ENCODE measurements at regions not wholly inside any gene's neighbourhood (a gene's known extent, or its start where the extent isn't known, plus 50 kb on each side); places are given as distances from the start of the nearest gene placed in this dataset.
A peak's percentile ranks its signal among the peaks of the same experiment; 100 is the strongest.

GRCh38 chr4:117692538-117692937, 341.7 kb upstream of the NDST3 start:
- no peak overlapping the region for H3K27ac Mint-ChIP-seq
- no peak for DNase-seq (ENCODE audit: low spot score, unreplicated experiment)
- peaks cover 1% of the 10 kb centered on the region for H3K4me1 Mint-ChIP-seq (ENCODE audit: low read depth)
- H3K4me3 Mint-ChIP-seq (ENCODE audit: low read depth): no peak overlapping the region
- H3K27me3 Mint-ChIP-seq: no peaks in the 10 kb centered on the region
- no peaks in the 10 kb centered on the region for H3K36me3 Mint-ChIP-seq (ENCODE audit: insufficient read depth)
- H3K9me3 Mint-ChIP-seq (ENCODE audit: low read depth): no peaks in the 10 kb centered on the region
- TF ChIP-seq, protein P1, sequence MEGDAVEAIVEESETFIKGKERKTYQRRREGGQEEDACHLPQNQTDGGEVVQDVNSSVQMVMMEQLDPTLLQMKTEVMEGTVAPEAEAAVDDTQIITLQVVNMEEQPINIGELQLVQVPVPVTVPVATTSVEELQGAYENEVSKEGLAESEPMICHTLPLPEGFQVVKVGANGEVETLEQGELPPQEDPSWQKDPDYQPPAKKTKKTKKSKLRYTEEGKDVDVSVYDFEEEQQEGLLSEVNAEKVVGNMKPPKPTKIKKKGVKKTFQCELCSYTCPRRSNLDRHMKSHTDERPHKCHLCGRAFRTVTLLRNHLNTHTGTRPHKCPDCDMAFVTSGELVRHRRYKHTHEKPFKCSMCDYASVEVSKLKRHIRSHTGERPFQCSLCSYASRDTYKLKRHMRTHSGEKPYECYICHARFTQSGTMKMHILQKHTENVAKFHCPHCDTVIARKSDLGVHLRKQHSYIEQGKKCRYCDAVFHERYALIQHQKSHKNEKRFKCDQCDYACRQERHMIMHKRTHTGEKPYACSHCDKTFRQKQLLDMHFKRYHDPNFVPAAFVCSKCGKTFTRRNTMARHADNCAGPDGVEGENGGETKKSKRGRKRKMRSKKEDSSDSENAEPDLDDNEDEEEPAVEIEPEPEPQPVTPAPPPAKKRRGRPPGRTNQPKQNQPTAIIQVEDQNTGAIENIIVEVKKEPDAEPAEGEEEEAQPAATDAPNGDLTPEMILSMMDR (IDR thresholded peaks at IDR 0.05; ENCODE audit: unreplicated experiment): peak; percentile 15

GRCh38 chr4:117699595-117699994, 334.7 kb upstream of the NDST3 start:
- no peaks in the 10 kb centered on the region for H3K27me3 Mint-ChIP-seq
- DNase-seq (ENCODE audit: low spot score, unreplicated experiment): no peak
- no peak overlapping the region for H3K27ac Mint-ChIP-seq

GRCh38 chr4:117700111-117700892, 334.0 kb upstream of the NDST3 start:
- no peaks in the 10 kb centered on the region for H3K36me3 Mint-ChIP-seq (ENCODE audit: insufficient read depth)
- TF ChIP-seq, protein P1 (IDR thresholded peaks at IDR 0.05; ENCODE audit: unreplicated experiment): peak; percentile 41
- H3K27ac Mint-ChIP-seq: no peak overlapping the region
- peaks cover 6% of the 10 kb centered on the region for H3K4me1 Mint-ChIP-seq (ENCODE audit: low read depth)
- H3K4me3 Mint-ChIP-seq (ENCODE audit: low read depth): no peak overlapping the region
- no peak for DNase-seq (ENCODE audit: low spot score, unreplicated experiment)
- no peaks in the 10 kb centered on the region for H3K27me3 Mint-ChIP-seq
- H3K9me3 Mint-ChIP-seq (ENCODE audit: low read depth): peaks cover 4% of the 10 kb centered on the region

More at GRCh38 chr4:117699595-117699994, 334.7 kb upstream of the NDST3 start:
- H3K4me1 Mint-ChIP-seq (ENCODE audit: low read depth): peaks cover 6% of the 10 kb centered on the region
- H3K4me3 Mint-ChIP-seq (ENCODE audit: low read depth): no peak overlapping the region
- peaks cover 3% of the 10 kb centered on the region for H3K9me3 Mint-ChIP-seq (ENCODE audit: low read depth)
- TF ChIP-seq, protein P1 (IDR thresholded peaks at IDR 0.05; ENCODE audit: unreplicated experiment): no peak
- no peaks in the 10 kb centered on the region for H3K36me3 Mint-ChIP-seq (ENCODE audit: insufficient read depth)

DNA sequence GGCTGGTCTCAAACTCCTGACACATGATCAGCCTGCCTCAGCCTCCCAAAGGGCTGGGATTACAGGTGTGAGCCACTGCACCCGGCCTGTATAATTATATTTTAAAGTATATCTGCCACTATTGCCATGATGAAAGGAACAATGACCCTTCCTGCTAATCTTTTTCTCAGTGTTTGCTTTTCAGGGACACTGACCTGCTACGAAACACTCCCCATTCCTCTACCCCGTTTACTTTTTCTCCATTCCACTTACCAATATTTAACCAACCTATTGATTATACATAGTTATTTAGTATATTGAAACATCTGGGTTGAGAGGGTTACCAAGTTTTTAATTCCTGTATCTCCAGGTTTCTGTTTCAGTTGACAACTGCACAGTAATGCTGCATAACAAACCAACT, 331.9 kb upstream of the NDST3 start:
- Mint-ChIP-seq H3K27ac (no peak overlapping the region), H3K27me3 (no peaks in the 10 kb centered on the region), H3K36me3 (ENCODE audit: insufficient read depth) (no peaks in the 10 kb centered on the region), H3K4me3 (ENCODE audit: low read depth) (no peak overlapping the region), H3K4me1 (ENCODE audit: low read depth) (peaks cover 5% of the 10 kb centered on the region), H3K9me3 (ENCODE audit: low read depth) (peaks cover 4% of the 10 kb centered on the region)
- DNase-seq (ENCODE audit: low spot score, unreplicated experiment): no peak
- TF ChIP-seq, protein P1 (IDR thresholded peaks at IDR 0.05; ENCODE audit: unreplicated experiment): no peak

DNA sequence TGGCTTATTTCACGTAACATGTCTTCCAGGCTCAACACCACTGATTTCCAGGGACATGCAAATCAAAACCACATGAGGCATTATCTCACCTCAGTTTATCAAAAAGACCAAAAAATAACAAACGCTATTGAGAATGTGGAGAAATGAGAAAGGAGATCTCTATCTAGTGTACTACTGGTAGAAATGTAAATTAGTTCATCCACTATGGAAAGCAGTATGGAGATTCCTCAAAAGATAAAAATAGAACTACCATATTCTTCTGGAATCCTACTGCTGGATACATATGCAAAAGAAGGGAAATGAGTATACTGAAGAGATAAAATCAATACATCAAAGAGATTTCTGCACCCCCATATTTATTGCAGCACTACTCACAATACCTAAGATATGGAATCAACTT, 329.6 kb upstream of the NDST3 start:
- no peaks in the 10 kb centered on the region for H3K36me3 Mint-ChIP-seq (ENCODE audit: insufficient read depth)
- no peaks in the 10 kb centered on the region for H3K27me3 Mint-ChIP-seq
- no peak overlapping the region for H3K27ac Mint-ChIP-seq
- no peak overlapping the region for H3K4me3 Mint-ChIP-seq (ENCODE audit: low read depth)
- peaks cover 12% of the 10 kb centered on the region for H3K9me3 Mint-ChIP-seq (ENCODE audit: low read depth)
- TF ChIP-seq, protein P1 (IDR thresholded peaks at IDR 0.05; ENCODE audit: unreplicated experiment): no peak
- peaks cover 5% of the 10 kb centered on the region for H3K4me1 Mint-ChIP-seq (ENCODE audit: low read depth)
- DNase-seq (ENCODE audit: low spot score, unreplicated experiment): no peak
